Left lung (tissue), 4 donors: ENCODE measurements at regions not wholly inside any gene's neighbourhood (a gene's known extent, or its start where the extent isn't known, plus 50 kb on each side); places are given as distances from the start of the nearest gene placed in this dataset.

ENCODE experiments used
- ATAC-seq: fragments of 200-7000 bp; cut with Tn5 transposase; one replicate; pipeline ENCODE4 v1.9.1; 2020; ENCODE audit warnings: moderate library complexity
- DNase-seq, 4 donors: peaks; one replicate each; pipeline ENCODE4 v3.0.0-alpha.2; 2013 to 2020
- H3K27ac ChIP-seq, 2 donors: fragments of 200-600 bp; sonication (generic) in 1 of 2; one replicate each; pipeline versions ENCODE4 v1.5.0 to v1.8.0; 2020 to 2021
- H3K27me3 ChIP-seq, 2 donors: fragments of 200-600 bp; sonication (generic) in 1 of 2; one replicate each; pipeline versions ENCODE4 v1.5.0 to v1.8.0; 2020 to 2021
- H3K36me3 ChIP-seq, 2 donors: fragments of 200-600 bp; sonication (generic) in 1 of 2; one replicate each; pipeline versions ENCODE4 v1.5.0 to v1.8.0; 2020 to 2021
- H3K4me1 ChIP-seq, 2 donors: fragments of 200-600 bp; one replicate each; pipeline ENCODE4 v1.8.0; 2021
- H3K4me3 ChIP-seq, 2 donors: fragments of 200-600 bp; sonication (generic) in 1 of 2; one replicate each; pipeline versions ENCODE4 v1.5.0 to v1.8.0; 2020 to 2021; ENCODE audit warnings: mild to moderate bottlenecking in 1 of 2
- H3K9me3 ChIP-seq, 2 donors: fragments of 200-600 bp; sonication (generic) in 1 of 2; one replicate each; pipeline versions ENCODE4 v1.5.0 to v1.8.0; 2020 to 2021
- CTCF ChIP-seq, 2 donors: fragments of 200-600 bp; sonication (generic) in 1 of 2; IDR thresholded peaks; one replicate each; pipeline versions ENCODE4 v1.5.0 to v1.8.0; 2021; ENCODE audit warnings: antibody characterized with exemption in 2 of 2
- intact Hi-C, 2 donors: fragments of 100-400 bp; cut with DNase I; formaldehyde crosslinking; loops; one replicate each; pipeline versions ENCODE4 v1.11.2 to v1.14.2; 2022
- donor health status: DM: no; HTN: yes; CAD: no.
- donor health status: DM: no; HTN: no; CAD: no.

GRCh38 chr15:31217067-31217466 is 109.6 kb upstream of the KLF13 start:
- Histone ChIP-seq H3K27me3 (no peaks in the 10 kb centered on the region), H3K27ac (peak overlapping the region; percentile 98 to 100), H3K4me3 (peak overlapping the region in 1 of 2 donors; percentile 62), H3K9me3 (no peaks in the 10 kb centered on the region), H3K36me3 (no peaks in the 10 kb centered on the region), H3K4me1 (peaks cover 7 to 69% of the 10 kb centered on the region in 2 donors)
- ATAC-seq (no peak), DNase-seq (no peak)
- intact Hi-C loops = loop anchor here in 1 of 2 donors (10.0 kb wide), 1 partner anchor 218 kb away; no protein-coding TSS in a partner anchor
- TF ChIP-seq CTCF (IDR thresholded peaks at IDR 0.05) = no peak

DNA sequence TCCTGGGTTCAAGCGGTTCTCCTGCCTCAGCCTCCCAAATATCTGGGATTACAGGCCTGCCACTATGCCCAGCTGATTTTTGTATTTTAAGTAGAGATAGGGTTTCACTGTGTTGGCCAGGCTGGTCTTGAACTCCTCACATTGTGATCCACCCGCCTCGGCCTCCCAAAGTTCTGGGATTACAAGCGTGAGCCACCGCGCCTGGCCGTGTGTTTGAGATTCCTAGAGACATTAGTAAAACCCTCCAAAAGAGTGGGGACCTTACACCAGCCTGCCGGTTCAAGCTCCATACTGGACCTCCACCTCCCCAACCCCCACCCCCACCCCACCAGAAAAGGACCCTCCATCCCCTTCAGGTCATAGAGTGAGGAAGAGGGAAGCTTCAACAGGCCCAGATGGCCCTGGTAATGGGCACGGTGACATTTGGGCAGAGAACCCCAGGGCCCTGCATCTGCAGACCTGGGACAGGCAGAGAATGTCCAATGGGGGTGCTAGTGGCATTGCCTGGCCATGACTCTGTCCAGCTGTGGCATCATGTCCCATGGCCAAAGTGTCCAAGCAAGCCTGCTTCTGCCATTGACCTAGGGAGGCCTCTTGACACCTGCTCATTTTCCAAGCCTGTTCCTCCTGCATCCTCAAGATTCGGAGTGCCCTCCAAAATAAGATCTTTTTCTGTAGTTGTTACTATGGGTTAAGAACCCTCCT is 108.9 kb upstream of the KLF13 start:
- intact Hi-C loops = loop anchor here in 1 of 2 donors (10.0 kb wide), 1 partner anchor 217 kb away; no protein-coding TSS in a partner anchor
- DNase-seq (peak in 2 of 4 donors; percentile 29 to 47), ATAC-seq (no peak)
- peak overlapping the region in 1 of 2 donors; percentile 100 for H3K27ac ChIP-seq
- peaks cover 10 to 69% of the 10 kb centered on the region in 2 donors for H3K4me1 ChIP-seq
- no peak for TF ChIP-seq CTCF (IDR thresholded peaks at IDR 0.05)
- H3K27me3 ChIP-seq = no peaks in the 10 kb centered on the region
- H3K36me3 ChIP-seq = no peaks in the 10 kb centered on the region
- H3K9me3 ChIP-seq = no peaks in the 10 kb centered on the region
- no peak overlapping the region for H3K4me3 ChIP-seq

DNA sequence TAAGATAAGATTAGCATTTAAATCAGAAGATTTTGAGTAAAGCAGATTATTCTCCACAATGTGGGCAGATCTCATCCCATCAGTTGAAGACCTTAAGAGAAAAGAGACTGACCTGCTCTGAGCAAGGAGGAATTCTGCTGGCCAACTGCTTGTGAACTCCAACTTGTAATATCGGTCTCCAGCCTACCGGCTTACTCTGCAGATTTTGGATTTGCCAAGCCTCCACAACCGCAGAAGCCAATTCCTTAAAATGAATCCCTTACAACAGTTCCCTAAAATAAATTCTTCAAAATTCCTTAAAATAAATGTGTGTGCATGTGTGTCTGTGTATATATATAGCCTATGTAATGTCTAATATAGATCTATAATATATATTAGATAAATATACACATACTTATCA is 107.4 kb upstream of the KLF13 start:
- Histone ChIP-seq H3K27me3 (no peaks in the 10 kb centered on the region), H3K4me3 (no peak overlapping the region), H3K36me3 (no peaks in the 10 kb centered on the region), H3K4me1 (peaks cover 21 to 71% of the 10 kb centered on the region in 2 donors), H3K27ac (no peak overlapping the region), H3K9me3 (no peaks in the 10 kb centered on the region)
- intact Hi-C loops = loop anchor here in 1 of 2 donors (10.0 kb wide), 1 partner anchor 216 kb away; no protein-coding TSS in a partner anchor
- ATAC-seq = no peak
- peak in 1 of 4 donors; percentile 1 for DNase-seq
- no peak for TF ChIP-seq CTCF (IDR thresholded peaks at IDR 0.05)

GRCh38 chr15:31221936-31222515 is 104.6 kb upstream of the KLF13 start:
- ATAC-seq = peak; percentile 21
- Histone ChIP-seq H3K4me3 (no peak overlapping the region), H3K4me1 (peaks cover 15 to 58% of the 10 kb centered on the region in 2 donors), H3K36me3 (no peaks in the 10 kb centered on the region), H3K27ac (peak overlapping the region in 1 of 2 donors; percentile 89), H3K27me3 (no peaks in the 10 kb centered on the region), H3K9me3 (no peaks in the 10 kb centered on the region)
- intact Hi-C loops = no loop called here
- TF ChIP-seq CTCF (IDR thresholded peaks at IDR 0.05) = no peak
- peak in 2 of 4 donors; percentile 30 to 73 for DNase-seq

- DNase-seq (peak in 2 of 4 donors; percentile 46 to 48), ATAC-seq (peak; percentile 59)
- H3K27me3 ChIP-seq = no peaks in the 10 kb centered on the region
- H3K27ac ChIP-seq = peak overlapping the region in 1 of 2 donors; percentile 89
- no peaks in the 10 kb centered on the region for H3K9me3 ChIP-seq
- TF ChIP-seq CTCF (IDR thresholded peaks at IDR 0.05) = no peak
- peak overlapping the region in 1 of 2 donors; percentile 27 for H3K4me3 ChIP-seq
- peaks cover 15 to 50% of the 10 kb centered on the region in 2 donors for H3K4me1 ChIP-seq
- no peaks in the 10 kb centered on the region for H3K36me3 ChIP-seq
- intact Hi-C loops = no loop called here
These were observed 103.8 kb upstream of the KLF13 start for GRCh38 chr15:31222773-31223341.
